DOHH2 (cell line): ENCODE measurements at regions not wholly inside any gene's neighbourhood (a gene's known extent, or its start where the extent isn't known, plus 50 kb on each side); places are given as distances from the start of the nearest gene placed in this dataset.

Source experiments
- H3F3A ChIP-seq: fragments of 200-600 bp; sonication (generic), shearing (Covaris generic); 2 replicates; pipeline ENCODE4 v1.6.0; 2016; ENCODE audit warnings: antibody characterized with exemption, mild to moderate bottlenecking; ENCODE audit not compliant: control insufficient read depth, insufficient read depth
- H3K27ac ChIP-seq: fragments of 200-600 bp; sonication (generic); 2 replicates; pipeline ENCODE4 v1.5.1; 2014; ENCODE audit warnings: low read depth, mild to moderate bottlenecking, low read length, moderate library complexity
- H3K27me3 ChIP-seq: fragments of 200-600 bp; sonication (generic); 2 replicates; pipeline ENCODE4 v1.6.1; 2014; ENCODE audit warnings: mild to moderate bottlenecking, low read length, mixed read lengths; ENCODE audit not compliant: control insufficient read depth
- H3K36me3 ChIP-seq: fragments of 200-600 bp; sonication (generic); 2 replicates; pipeline ENCODE4 v1.6.1; 2014; ENCODE audit warnings: mild to moderate bottlenecking, low read length, moderate library complexity, mixed read lengths; ENCODE audit not compliant: control insufficient read depth
- H3K4me1 ChIP-seq: fragments of 200-600 bp; sonication (generic); 2 replicates; pipeline ENCODE4 v1.6.1; 2014; ENCODE audit warnings: mild to moderate bottlenecking, low read length, mixed read lengths; ENCODE audit not compliant: control insufficient read depth
- H3K4me2 ChIP-seq: fragments of 200-600 bp; sonication (generic); 2 replicates; pipeline ENCODE4 v1.6.0; 2014; ENCODE audit warnings: mild to moderate bottlenecking, low read length, moderate library complexity
- H3K4me3 ChIP-seq: fragments of 200-600 bp; sonication (generic); 2 replicates; pipeline ENCODE4 v1.5.1; 2014; ENCODE audit warnings: mild to moderate bottlenecking, low read length, mixed read lengths
- H3K79me2 ChIP-seq: fragments of 200-600 bp; sonication (generic); 2 replicates; pipeline ENCODE4 v1.6.1; 2014; ENCODE audit warnings: mild to moderate bottlenecking, low read length, mixed read lengths; ENCODE audit not compliant: control insufficient read depth
- H3K9me2 ChIP-seq: fragments of 200-600 bp; sonication (generic); replicated peaks from 2 replicates; pipeline ENCODE4 v1.6.1; 2014; ENCODE audit warnings: mild to moderate bottlenecking, low read length, mixed read lengths; ENCODE audit not compliant: control insufficient read depth
- H3K9me3 ChIP-seq: fragments of 200-600 bp; sonication (generic); 2 replicates; pipeline ENCODE4 v1.6.1; 2014; ENCODE audit warnings: antibody characterized with exemption, low read length, mixed read lengths; ENCODE audit not compliant: control insufficient read depth, insufficient read depth
- H4K20me1 ChIP-seq: fragments of 200-600 bp; sonication (generic); 2 replicates; pipeline ENCODE4 v1.6.0; 2014; ENCODE audit warnings: low read depth, mild to moderate bottlenecking, antibody characterized with exemption, low read length, moderate library complexity; ENCODE audit not compliant: control insufficient read depth, insufficient read depth
- CTCF ChIP-seq: fragments of 200-600 bp; sonication (generic); IDR thresholded peaks from one replicate; pipeline ENCODE4 v1.5.1; 2014; ENCODE audit warnings: antibody characterized with exemption, mild to moderate bottlenecking, low read depth, low read length; ENCODE audit not compliant: poor library complexity, severe bottlenecking
- EZH2phosphoT487 ChIP-seq: fragments of 200-600 bp; sonication (generic); IDR thresholded peaks from 2 replicates; pipeline ENCODE4 v1.6.1; 2017; ENCODE audit warnings: borderline replicate concordance, mild to moderate bottlenecking, antibody characterized with exemption, low read length, moderate library complexity, mixed read lengths

- no peak overlapping the region for H3K4me2 ChIP-seq
- no peak overlapping the region for H3K27ac ChIP-seq
- 0 out of 2 replicates have a peak, but pooled peaks cover 3% of the 10 kb centered on the region for H4K20me1 ChIP-seq
These were observed 56.8 kb upstream of the TULP4 start for GRCh38 chr6:158255275-158255988.

DNA sequence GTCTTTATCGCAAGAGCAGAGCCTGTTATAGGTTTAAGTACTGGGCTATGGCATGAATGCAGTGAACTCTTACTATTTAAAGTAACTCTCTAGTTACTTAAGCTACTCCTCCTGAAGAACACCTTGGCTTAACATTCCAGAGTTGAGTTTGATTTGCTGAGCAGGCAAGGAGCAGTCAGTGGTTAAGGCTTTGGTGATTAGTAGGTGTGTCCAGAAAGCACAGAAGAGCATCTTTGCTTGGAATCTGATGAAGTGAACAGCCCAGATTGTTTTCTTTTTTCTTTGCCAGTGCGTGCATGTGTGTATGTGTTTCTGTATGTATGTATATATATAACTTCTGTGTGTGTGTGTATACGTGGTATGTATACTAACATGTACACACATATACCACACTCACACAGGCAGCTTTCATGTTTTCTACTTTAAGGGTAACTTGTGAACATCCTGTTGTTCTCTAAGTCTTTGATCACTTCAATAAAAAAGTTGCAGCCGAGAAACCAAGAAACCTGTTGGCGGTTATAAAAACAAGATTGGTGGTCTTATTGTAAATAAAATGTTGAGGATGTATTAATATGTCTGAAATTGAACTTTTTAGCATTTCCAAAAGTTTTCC, 56.2 kb upstream of the TULP4 start:
- no peak overlapping the region for H3K27ac ChIP-seq
- H3K9me2 ChIP-seq, result no peaks in the 10 kb centered on the region
- no peaks in the 10 kb centered on the region for H3K9me3 ChIP-seq
- TF ChIP-seq EZH2phosphoT487 (no peak), CTCF (no peak)
- no peaks in the 10 kb centered on the region for H3K27me3 ChIP-seq
- H3K79me2 ChIP-seq, result peaks cover 88% of the 10 kb centered on the region
- no peak overlapping the region for H3K4me3 ChIP-seq
- 0 out of 2 replicates have a peak, but pooled peaks cover 2% of the 10 kb centered on the region for H3F3A ChIP-seq
- no peaks in the 10 kb centered on the region for H3K4me1 ChIP-seq
- H3K36me3 ChIP-seq, result peaks cover 11% of the 10 kb centered on the region; the same call in 1 of the 2 replicates
- 0 out of 2 replicates have a peak, but pooled peaks cover 3% of the 10 kb centered on the region for H4K20me1 ChIP-seq
- no peak overlapping the region for H3K4me2 ChIP-seq

More at GRCh38 chr6:158255275-158255988, 56.8 kb upstream of the TULP4 start:
- Histone ChIP-seq H3K79me2 (peaks cover 90% of the 10 kb centered on the region), H3K27me3 (no peaks in the 10 kb centered on the region), H3K4me3 (no peak overlapping the region), H3K9me3 (no peaks in the 10 kb centered on the region), H3F3A (0 out of 2 replicates have a peak, but pooled peaks cover 2% of the 10 kb centered on the region), H3K9me2 (no peaks in the 10 kb centered on the region), H3K36me3 (peaks cover 11% of the 10 kb centered on the region; the same call in 1 of the 2 replicates), H3K4me1 (no peaks in the 10 kb centered on the region)
- TF ChIP-seq EZH2phosphoT487, result no peak

GRCh38 chr6:158256746-158257424, 55.4 kb upstream of the TULP4 start:
- peaks cover 90% of the 10 kb centered on the region for H3K79me2 ChIP-seq

More at GRCh38 chr6:158256746-158257424, 55.4 kb upstream of the TULP4 start:
- TF ChIP-seq EZH2phosphoT487 (no peak), CTCF (no peak)
- H3K27me3 ChIP-seq, result no peaks in the 10 kb centered on the region
- no peak overlapping the region for H3K4me2 ChIP-seq
- H3K4me3 ChIP-seq, result no peak overlapping the region
- no peaks in the 10 kb centered on the region for H3K4me1 ChIP-seq
- no peaks in the 10 kb centered on the region for H4K20me1 ChIP-seq
- H3K9me3 ChIP-seq, result no peaks in the 10 kb centered on the region
- no peak overlapping the region for H3K27ac ChIP-seq
- H3K9me2 ChIP-seq, result no peaks in the 10 kb centered on the region
- peaks cover 7% of the 10 kb centered on the region; the same call in 1 of the 2 replicates for H3K36me3 ChIP-seq
- no peaks in the 10 kb centered on the region for H3F3A ChIP-seq
